Lower leg skin (tissue), 4 donors: ENCODE measurements at regions not wholly inside any gene's neighbourhood (a gene's known extent, or its start where the extent isn't known, plus 50 kb on each side); places are given as distances from the start of the nearest gene placed in this dataset.

Experiments used
- DNase-seq, 2 donors: peaks; one replicate each; pipeline ENCODE4 v3.0.0-alpha.2; 2019; ENCODE audit warnings: low spot score in 2 of 2
- H3K4me3 ChIP-seq: fragments of 200-600 bp; sonication (generic); 2 replicates; pipeline ENCODE4 v1.5.1; 2017; ENCODE audit warnings: mild to moderate bottlenecking, low read depth; ENCODE audit not compliant: poor library complexity, severe bottlenecking
- POLR2A ChIP-seq, 2 donors: fragments of 450-650 bp; IDR thresholded peaks; one replicate each; pipeline ENCODE4 v1.6.1; 2016 to 2017; ENCODE audit warnings: antibody characterized with exemption in 2 of 2, mild to moderate bottlenecking in 1 of 2, moderate library complexity in 1 of 2
- WGBS, 2 donors: methylation state at CpG; one replicate each; pipeline ENCODE4 v1.1.5; 2018; 5-methylcytosine and 5-hydroxymethylcytosine counted together
- intact Hi-C: fragments of 100-400 bp; cut with DNase I; formaldehyde crosslinking; loops from one replicate; pipeline ENCODE4 v1.15.0; 2023; ENCODE audit warnings: low total_unique reads
- TF ChIP-seq, protein P1 (sequence below), 3 donors: fragments of 450-650 bp; IDR thresholded peaks; one replicate each; pipeline ENCODE4 v1.5.1; 2016; ENCODE audit warnings: antibody characterized with exemption in 3 of 3, mild to moderate bottlenecking in 3 of 3, moderate library complexity in 2 of 3

DNA sequence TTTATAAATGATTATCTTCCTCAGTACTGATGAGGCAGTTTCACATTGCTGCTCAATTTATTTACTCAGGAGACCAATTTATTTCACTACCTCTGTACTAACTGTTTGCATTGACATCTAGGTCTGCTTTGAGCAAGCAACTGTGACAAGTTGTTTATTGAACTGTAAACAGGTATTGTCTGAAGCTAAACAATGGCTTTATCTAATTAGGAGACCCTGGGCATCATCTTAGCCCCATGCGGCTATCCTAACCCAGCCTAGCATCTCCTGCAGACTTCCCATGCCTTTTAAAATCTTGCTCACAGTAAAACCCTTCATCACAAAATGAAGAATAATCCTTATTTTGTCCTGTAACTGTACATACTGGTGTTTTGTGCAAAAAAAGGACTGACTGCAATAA is 348.2 kb downstream of the RWDD3 start:
- H3K4me3 ChIP-seq, result no peak overlapping the region
- 91 to 94% methylated on average over 1 of the region's 1 CpG for WGBS, 2 donors
- DNase-seq, result no peak
- intact Hi-C loops, result no loop called here
- TF ChIP-seq POLR2A (IDR thresholded peaks at IDR 0.05), result no peak
- TF ChIP-seq, protein P1, sequence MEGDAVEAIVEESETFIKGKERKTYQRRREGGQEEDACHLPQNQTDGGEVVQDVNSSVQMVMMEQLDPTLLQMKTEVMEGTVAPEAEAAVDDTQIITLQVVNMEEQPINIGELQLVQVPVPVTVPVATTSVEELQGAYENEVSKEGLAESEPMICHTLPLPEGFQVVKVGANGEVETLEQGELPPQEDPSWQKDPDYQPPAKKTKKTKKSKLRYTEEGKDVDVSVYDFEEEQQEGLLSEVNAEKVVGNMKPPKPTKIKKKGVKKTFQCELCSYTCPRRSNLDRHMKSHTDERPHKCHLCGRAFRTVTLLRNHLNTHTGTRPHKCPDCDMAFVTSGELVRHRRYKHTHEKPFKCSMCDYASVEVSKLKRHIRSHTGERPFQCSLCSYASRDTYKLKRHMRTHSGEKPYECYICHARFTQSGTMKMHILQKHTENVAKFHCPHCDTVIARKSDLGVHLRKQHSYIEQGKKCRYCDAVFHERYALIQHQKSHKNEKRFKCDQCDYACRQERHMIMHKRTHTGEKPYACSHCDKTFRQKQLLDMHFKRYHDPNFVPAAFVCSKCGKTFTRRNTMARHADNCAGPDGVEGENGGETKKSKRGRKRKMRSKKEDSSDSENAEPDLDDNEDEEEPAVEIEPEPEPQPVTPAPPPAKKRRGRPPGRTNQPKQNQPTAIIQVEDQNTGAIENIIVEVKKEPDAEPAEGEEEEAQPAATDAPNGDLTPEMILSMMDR (IDR thresholded peaks at IDR 0.05), result no peak

DNA sequence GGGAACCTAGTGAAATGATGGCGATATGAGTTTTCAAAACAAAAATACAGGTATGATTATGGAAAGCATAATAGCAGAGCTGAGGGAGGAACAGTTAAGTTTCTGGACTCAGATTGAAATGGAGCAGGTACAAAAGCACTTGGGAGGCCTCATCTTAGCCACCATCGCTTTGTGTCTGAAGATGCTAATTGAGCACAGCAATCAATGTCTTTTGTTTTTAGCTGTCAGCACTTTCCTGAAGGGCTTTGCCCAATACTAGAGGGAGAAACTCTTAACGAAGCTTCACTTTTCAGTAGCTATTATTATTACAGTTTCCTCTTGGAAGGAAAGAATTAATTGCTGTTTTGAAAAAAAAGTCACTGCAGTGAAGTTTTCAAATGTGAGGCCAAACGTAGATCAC is 348.7 kb downstream of the RWDD3 start:
- no peak for DNase-seq
- intact Hi-C loops, result no loop called here
- TF ChIP-seq, protein P1 (IDR thresholded peaks at IDR 0.05), result no peak
- TF ChIP-seq POLR2A (IDR thresholded peaks at IDR 0.05), result no peak
- no peak overlapping the region for H3K4me3 ChIP-seq
- 72 to 77% methylated on average over 4 of the region's 4 CpGs for WGBS, 2 donors

DNA sequence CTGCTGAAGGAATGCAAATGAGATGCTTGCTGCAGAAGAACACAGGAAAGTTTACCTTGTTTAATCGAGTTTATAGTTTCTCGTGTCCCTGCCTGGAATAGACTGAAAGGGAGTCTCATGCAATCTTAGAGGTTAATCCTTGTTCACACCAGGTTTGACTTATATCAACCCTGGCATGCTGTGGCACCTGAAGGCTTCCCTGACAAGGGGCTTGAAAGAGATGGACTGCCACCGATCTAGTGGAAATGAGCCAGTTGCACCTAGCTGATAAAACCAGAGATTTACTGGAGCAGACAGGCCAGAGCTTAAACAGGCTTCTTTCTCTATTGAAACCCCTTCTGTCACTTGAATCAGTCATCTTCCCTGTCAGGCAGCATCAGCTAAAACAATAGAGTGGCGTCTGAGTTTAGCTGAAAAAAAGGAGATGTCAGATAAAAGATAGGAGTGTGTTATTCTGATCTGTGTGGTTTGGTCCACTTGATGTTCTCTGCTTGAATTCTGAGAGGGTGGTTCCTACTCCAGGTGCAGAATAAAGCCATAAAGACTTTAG is 349.7 kb downstream of the RWDD3 start:
- TF ChIP-seq POLR2A (IDR thresholded peaks at IDR 0.05), result no peak
- TF ChIP-seq, protein P1 (IDR thresholded peaks at IDR 0.05), result no peak
- intact Hi-C loops, result no loop called here
- 78 to 81% methylated on average over 4 of the region's 4 CpGs for WGBS, 2 donors
- no peak for DNase-seq
- no peak overlapping the region for H3K4me3 ChIP-seq

DNA sequence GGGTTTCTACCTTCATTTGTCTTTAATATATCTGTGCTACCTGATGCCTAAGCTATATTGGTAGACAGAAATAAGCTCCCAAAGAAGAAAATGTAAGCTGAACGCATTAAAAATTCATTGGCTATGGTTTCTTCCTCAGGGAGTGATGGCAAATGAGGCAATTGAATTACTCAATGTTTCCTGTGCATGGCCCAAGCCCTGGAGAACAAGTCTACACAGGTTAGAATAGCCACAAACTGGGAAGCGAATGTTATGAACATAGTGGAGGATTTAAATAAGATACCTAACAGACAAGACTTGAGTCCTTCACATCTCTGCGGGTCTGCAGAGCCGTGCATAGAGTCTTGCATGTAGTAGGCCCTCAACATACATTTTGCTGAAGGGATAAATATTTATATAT is 350.3 kb downstream of the RWDD3 start:
- 64 to 68% methylated on average over 4 of the region's 4 CpGs for WGBS, 2 donors
- TF ChIP-seq, protein P1 (IDR thresholded peaks at IDR 0.05), result no peak

DNA sequence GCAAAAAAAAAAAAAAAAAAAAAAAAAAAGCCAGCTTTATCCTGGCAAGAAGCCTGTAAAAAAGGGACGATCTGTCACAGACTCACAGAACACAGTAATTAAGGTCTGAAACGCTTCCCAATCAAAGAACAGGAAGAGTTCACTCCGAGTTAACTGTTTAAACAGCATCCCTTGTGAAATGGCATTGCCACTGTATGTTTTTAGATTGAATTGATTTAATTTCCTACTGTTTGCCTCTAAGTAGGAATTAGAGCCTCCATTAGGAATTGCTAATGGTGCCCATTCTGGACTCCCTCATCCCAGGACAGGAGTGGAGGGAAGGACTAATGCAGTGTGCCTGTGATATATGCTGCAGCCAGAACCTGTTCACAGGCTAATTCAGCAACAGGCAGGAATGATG is 370.8 kb downstream of the RWDD3 start:
- H3K4me3 ChIP-seq, result no peak overlapping the region
- no peak for DNase-seq
- 5% methylated on average over 3 of the region's 3 CpGs for WGBS, 2 donors
- TF ChIP-seq POLR2A (IDR thresholded peaks at IDR 0.05), result no peak
- intact Hi-C loops, result no loop called here

More for the DNA sequence above, 350.3 kb downstream of the RWDD3 start:
- DNase-seq, result no peak
- H3K4me3 ChIP-seq, result no peak overlapping the region
- intact Hi-C loops, result no loop called here

DNA sequence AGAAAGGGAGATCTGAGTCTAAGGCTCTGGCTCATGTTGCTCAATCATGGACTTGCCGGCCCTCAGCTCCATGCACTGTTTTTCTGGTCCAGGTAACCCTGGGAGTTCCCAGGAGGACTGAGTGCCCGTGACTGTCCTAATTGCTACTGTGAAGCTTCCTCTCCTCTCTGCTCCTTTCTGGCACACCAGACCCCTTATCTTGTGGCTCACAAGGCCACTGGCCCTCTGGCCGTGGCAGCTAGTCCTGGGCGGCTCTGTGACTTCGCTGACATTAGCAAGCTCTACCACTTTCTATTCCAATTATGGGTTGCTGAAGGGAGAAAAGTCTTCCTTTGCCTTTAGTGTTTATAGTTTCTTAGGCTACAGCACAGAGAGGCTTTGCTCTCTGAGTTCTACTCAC is 380.2 kb downstream of the RWDD3 start:
- WGBS, 2 donors, result 83 to 92% methylated on average over 5 of the region's 5 CpGs
- intact Hi-C loops, result no loop called here
- H3K4me3 ChIP-seq, result no peak overlapping the region
- DNase-seq, result no peak
- TF ChIP-seq POLR2A (IDR thresholded peaks at IDR 0.05), result no peak
- TF ChIP-seq, protein P1 (IDR thresholded peaks at IDR 0.05), result no peak
